ENCODE measurements at regions not wholly inside any gene's neighbourhood (a gene's known extent, or its start where the extent isn't known, plus 50 kb on each side); places are given as distances from the start of the nearest gene placed in this dataset.
A peak's percentile ranks its signal among the peaks of the same experiment; 100 is the strongest.

- Histone ChIP-seq H3K4me3 (ENCODE audit: low read length in 2 of 2) (no peak overlapping the region), H3K18ac (ENCODE audit: low read length) (no peak overlapping the region), H3K4me1 (ENCODE audit: control insufficient read depth in 2 of 2, insufficient read depth in 1 of 2, low read depth in 1 of 2, low read length in 2 of 2) (peaks cover 0 to 2% of the 10 kb centered on the region in 2 donors), H3K27ac (replicated peaks; ENCODE audit: low read length) (no peak overlapping the region), H3K14ac (ENCODE audit: low read length) (no peak overlapping the region), H4K8ac (ENCODE audit: low read depth, low read length) (no peak overlapping the region), H3K79me1 (ENCODE audit: low read depth, low read length) (no peaks in the 10 kb centered on the region), H2AK5ac (ENCODE audit: low read depth, low read length) (no peak overlapping the region), H3K36me3 (replicated peaks in 1 of 2; ENCODE audit: control insufficient read depth in 2 of 2, insufficient read depth in 2 of 2, low read length in 2 of 2) (no peaks in the 10 kb centered on the region), H2BK12ac (ENCODE audit: low read length) (no peak overlapping the region), H2AFZ (ENCODE audit: low read length) (no peak overlapping the region), H3K4ac (ENCODE audit: low read length) (no peak overlapping the region), H3K9me3 (replicated peaks in 1 of 2; ENCODE audit: control insufficient read depth in 2 of 2, insufficient read depth in 1 of 2, low read depth in 1 of 2, low read length in 2 of 2) (no peaks in the 10 kb centered on the region), H2BK5ac (ENCODE audit: low read length) (no peak overlapping the region), H2BK15ac (ENCODE audit: low read length) (no peak overlapping the region), H3K4me2 (ENCODE audit: insufficient read depth, low read length, poor library complexity, severe bottlenecking) (no peak overlapping the region), H3K9ac (ENCODE audit: low read depth, low read length, poor library complexity) (no peak overlapping the region), H3K27me3 (ENCODE audit: control insufficient read depth in 3 of 3, insufficient read depth in 3 of 3, low read depth in 1 of 3, low read length in 3 of 3) (peaks cover 0 to 3% (median 0%) of the 10 kb centered on the region in 3 experiments), H2BK120ac (ENCODE audit: low read depth, low read length) (no peak overlapping the region), H4K91ac (ENCODE audit: low read depth, low read length, poor library complexity) (no peak overlapping the region), H3K23ac (ENCODE audit: low read depth, low read length, poor library complexity) (no peak overlapping the region)
- WGBS, 2 donors (ENCODE audit: extremely low coverage in 2 of 2, insufficient read length in 2 of 2, insufficient replicate concordance in 1 of 2) = no CpG with 5 or more reads among the region's 1 CpG
- no peak for DNase-seq (ENCODE audit: low spot score)
Observed at GRCh38 chr13:78816154-78816553, 157.2 kb upstream of the OBI1 start.

DNA sequence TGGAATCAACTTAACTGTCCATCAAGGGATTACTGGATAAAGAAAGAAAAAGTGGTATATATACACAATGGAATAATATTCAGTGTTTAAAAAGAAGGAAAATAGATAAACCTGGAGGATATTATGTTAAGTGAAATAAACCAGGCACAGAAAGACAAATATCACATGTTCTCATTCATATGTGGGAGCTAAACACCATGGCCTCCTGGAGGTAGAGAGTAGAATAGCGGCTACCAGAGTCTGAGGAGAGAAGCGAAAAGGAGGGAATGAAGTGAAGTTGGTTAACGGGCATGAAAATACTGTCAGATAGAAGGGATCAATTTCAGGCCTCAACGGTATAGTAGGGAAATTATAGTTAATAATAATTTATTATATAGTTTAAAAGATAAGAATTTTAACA, 147.5 kb upstream of the OBI1 start:
- no peak overlapping the region for H3K18ac ChIP-seq (ENCODE audit: low read length)
- H3K23ac ChIP-seq (ENCODE audit: low read depth, low read length, poor library complexity) = no peak overlapping the region
- no peak overlapping the region for H3K4me3 ChIP-seq (ENCODE audit: low read length in 2 of 2)
- no peaks in the 10 kb centered on the region for H3K79me1 ChIP-seq (ENCODE audit: low read depth, low read length)
- no peak overlapping the region for H3K27ac ChIP-seq (replicated peaks; ENCODE audit: low read length)
- H3K4me2 ChIP-seq (ENCODE audit: insufficient read depth, low read length, poor library complexity, severe bottlenecking) = no peak overlapping the region
- no peaks in the 10 kb centered on the region for H3K36me3 ChIP-seq (replicated peaks in 1 of 2; ENCODE audit: control insufficient read depth in 2 of 2, insufficient read depth in 2 of 2, low read length in 2 of 2)
- H2BK12ac ChIP-seq (ENCODE audit: low read length) = no peak overlapping the region
- H3K14ac ChIP-seq (ENCODE audit: low read length) = no peak overlapping the region
- H2AFZ ChIP-seq (ENCODE audit: low read length) = no peak overlapping the region
- no peak overlapping the region for H2BK120ac ChIP-seq (ENCODE audit: low read depth, low read length)
- no peak overlapping the region for H2BK15ac ChIP-seq (ENCODE audit: low read length)
- H4K8ac ChIP-seq (ENCODE audit: low read depth, low read length) = no peak overlapping the region
- WGBS, 2 donors (ENCODE audit: extremely low coverage in 2 of 2, insufficient read length in 2 of 2, insufficient replicate concordance in 1 of 2) = no CpG with 5 or more reads among the region's 4 CpGs
- H3K9ac ChIP-seq (ENCODE audit: low read depth, low read length, poor library complexity) = no peak overlapping the region
- H3K4ac ChIP-seq (ENCODE audit: low read length) = no peak overlapping the region
- no peak for DNase-seq (ENCODE audit: low spot score)
- H2BK5ac ChIP-seq (ENCODE audit: low read length) = no peak overlapping the region
- H3K9me3 ChIP-seq (replicated peaks in 1 of 2; ENCODE audit: control insufficient read depth in 2 of 2, insufficient read depth in 1 of 2, low read depth in 1 of 2, low read length in 2 of 2) = no peaks in the 10 kb centered on the region
- no peak overlapping the region for H4K91ac ChIP-seq (ENCODE audit: low read depth, low read length, poor library complexity)
- H3K4me1 ChIP-seq (ENCODE audit: control insufficient read depth in 2 of 2, insufficient read depth in 1 of 2, low read depth in 1 of 2, low read length in 2 of 2) = no peaks in the 10 kb centered on the region
- no peak overlapping the region for H2AK5ac ChIP-seq (ENCODE audit: low read depth, low read length)
- H3K27me3 ChIP-seq (ENCODE audit: control insufficient read depth in 3 of 3, insufficient read depth in 3 of 3, low read depth in 1 of 3, low read length in 3 of 3) = no peaks in the 10 kb centered on the region

DNA sequence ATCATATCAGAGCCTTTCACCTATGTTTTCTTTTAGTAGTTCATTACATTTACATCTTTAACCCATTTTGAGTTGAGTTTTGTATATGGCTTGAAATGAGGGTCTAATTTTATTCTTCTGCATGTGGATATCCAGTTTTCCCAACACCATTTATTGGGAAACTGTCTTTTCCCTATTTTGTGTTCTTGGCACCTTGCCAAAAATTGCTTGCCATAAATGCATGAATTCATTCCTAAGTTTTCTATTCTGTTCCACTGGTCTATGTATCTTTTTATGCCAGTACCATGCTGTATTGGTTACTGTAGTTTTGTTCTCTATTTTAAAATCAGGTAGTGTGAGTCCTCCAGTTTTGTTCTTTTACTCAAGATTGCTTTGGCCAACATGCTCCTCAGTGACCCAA, 144.0 kb upstream of the OBI1 start:
- H3K9ac ChIP-seq (ENCODE audit: low read depth, low read length, poor library complexity) = no peak overlapping the region
- no peak overlapping the region for H3K27ac ChIP-seq (replicated peaks; ENCODE audit: low read length)
- no peak overlapping the region for H2BK15ac ChIP-seq (ENCODE audit: low read length)
- H3K9me3 ChIP-seq (replicated peaks in 1 of 2; ENCODE audit: control insufficient read depth in 2 of 2, insufficient read depth in 1 of 2, low read depth in 1 of 2, low read length in 2 of 2) = no peaks in the 10 kb centered on the region
- H2AK5ac ChIP-seq (ENCODE audit: low read depth, low read length) = no peak overlapping the region
- no peak overlapping the region for H3K4ac ChIP-seq (ENCODE audit: low read length)
- H2BK5ac ChIP-seq (ENCODE audit: low read length) = no peak overlapping the region
- no peak overlapping the region for H3K14ac ChIP-seq (ENCODE audit: low read length)
- no peak overlapping the region for H4K8ac ChIP-seq (ENCODE audit: low read depth, low read length)
- no peaks in the 10 kb centered on the region for H3K79me1 ChIP-seq (ENCODE audit: low read depth, low read length)
- H3K4me2 ChIP-seq (ENCODE audit: insufficient read depth, low read length, poor library complexity, severe bottlenecking) = no peak overlapping the region
- H3K27me3 ChIP-seq (ENCODE audit: control insufficient read depth in 3 of 3, insufficient read depth in 3 of 3, low read depth in 1 of 3, low read length in 3 of 3) = no peaks in the 10 kb centered on the region
- H3K18ac ChIP-seq (ENCODE audit: low read length) = no peak overlapping the region
- H4K91ac ChIP-seq (ENCODE audit: low read depth, low read length, poor library complexity) = no peak overlapping the region
- no peak overlapping the region for H3K23ac ChIP-seq (ENCODE audit: low read depth, low read length, poor library complexity)
- no peaks in the 10 kb centered on the region for H3K4me1 ChIP-seq (ENCODE audit: control insufficient read depth in 2 of 2, insufficient read depth in 1 of 2, low read depth in 1 of 2, low read length in 2 of 2)
- H2BK120ac ChIP-seq (ENCODE audit: low read depth, low read length) = no peak overlapping the region
- no peak for DNase-seq (ENCODE audit: low spot score)
- H3K36me3 ChIP-seq (replicated peaks in 1 of 2; ENCODE audit: control insufficient read depth in 2 of 2, insufficient read depth in 2 of 2, low read length in 2 of 2) = no peaks in the 10 kb centered on the region
- no peak overlapping the region for H2AFZ ChIP-seq (ENCODE audit: low read length)
- no peak overlapping the region for H2BK12ac ChIP-seq (ENCODE audit: low read length)
- no peak overlapping the region for H3K4me3 ChIP-seq (ENCODE audit: low read length in 2 of 2)

GRCh38 chr13:78787190-78787589, 128.2 kb upstream of the OBI1 start:
- Histone ChIP-seq H2AFZ (ENCODE audit: low read length) (peak overlapping the region; percentile 29), H3K4me2 (ENCODE audit: insufficient read depth, low read length, poor library complexity, severe bottlenecking) (no peak overlapping the region), H3K36me3 (replicated peaks in 1 of 2; ENCODE audit: control insufficient read depth in 2 of 2, insufficient read depth in 2 of 2, low read length in 2 of 2) (no peaks in the 10 kb centered on the region), H2BK5ac (ENCODE audit: low read length) (no peak overlapping the region), H3K9ac (ENCODE audit: low read depth, low read length, poor library complexity) (no peak overlapping the region), H3K9me3 (replicated peaks in 1 of 2; ENCODE audit: control insufficient read depth in 2 of 2, insufficient read depth in 1 of 2, low read depth in 1 of 2, low read length in 2 of 2) (no peaks in the 10 kb centered on the region), H2AK5ac (ENCODE audit: low read depth, low read length) (no peak overlapping the region), H3K18ac (ENCODE audit: low read length) (no peak overlapping the region), H3K27me3 (ENCODE audit: control insufficient read depth in 3 of 3, insufficient read depth in 3 of 3, low read depth in 1 of 3, low read length in 3 of 3) (no peaks in the 10 kb centered on the region), H3K27ac (replicated peaks; ENCODE audit: low read length) (no peak overlapping the region), H2BK15ac (ENCODE audit: low read length) (no peak overlapping the region), H4K91ac (ENCODE audit: low read depth, low read length, poor library complexity) (no peak overlapping the region), H3K4ac (ENCODE audit: low read length) (no peak overlapping the region), H2BK120ac (ENCODE audit: low read depth, low read length) (no peak overlapping the region), H3K14ac (ENCODE audit: low read length) (no peak overlapping the region), H3K79me1 (ENCODE audit: low read depth, low read length) (no peaks in the 10 kb centered on the region), H4K8ac (ENCODE audit: low read depth, low read length) (no peak overlapping the region), H2BK12ac (ENCODE audit: low read length) (no peak overlapping the region), H3K23ac (ENCODE audit: low read depth, low read length, poor library complexity) (no peak overlapping the region), H3K4me3 (ENCODE audit: low read length in 2 of 2) (no peak overlapping the region), H3K4me1 (ENCODE audit: control insufficient read depth in 2 of 2, insufficient read depth in 1 of 2, low read depth in 1 of 2, low read length in 2 of 2) (peaks cover 0 to 5% of the 10 kb centered on the region in 2 donors)
- no CpG with 5 or more reads among the region's 8 CpGs for WGBS, 2 donors (ENCODE audit: extremely low coverage in 2 of 2, insufficient read length in 2 of 2, insufficient replicate concordance in 1 of 2)
- DNase-seq (ENCODE audit: low spot score) = no peak
